ENCODE measurements at regions not wholly inside any gene's neighbourhood (a gene's known extent, or its start where the extent isn't known, plus 50 kb on each side); places are given as distances from the start of the nearest gene placed in this dataset.

GRCh38 chr11:128244871-128245270 lies 342.5 kb downstream of the ETS1 start:
- WGBS = 88% methylated on average over 5 of the region's 5 CpGs
- no peaks in the 10 kb centered on the region for H3K9me3 ChIP-seq

DNA sequence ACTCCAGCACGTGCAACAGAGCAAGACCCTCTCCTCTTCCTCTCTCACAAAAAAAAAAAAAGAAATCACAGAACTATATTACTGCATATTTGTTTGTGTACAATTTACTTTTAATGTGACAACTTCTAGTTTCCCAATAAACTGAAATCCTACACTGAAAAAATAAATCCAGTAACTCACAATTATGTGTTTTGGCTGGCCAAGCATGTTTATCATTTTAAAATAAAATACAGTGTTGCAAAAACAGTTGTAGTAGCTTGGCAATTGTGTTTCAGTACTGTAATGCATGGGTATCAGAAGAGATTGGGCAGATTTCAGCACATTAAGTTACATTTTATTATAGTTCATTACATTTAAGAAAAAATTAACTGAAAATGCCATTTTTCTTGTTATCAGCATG lies 344.9 kb downstream of the ETS1 start:
- Histone ChIP-seq H3K9me3 (no peaks in the 10 kb centered on the region), H3K4me3 (no peak overlapping the region), H3K27me3 (no peaks in the 10 kb centered on the region), H3K4me1 (no peaks in the 10 kb centered on the region), H3K27ac (no peak overlapping the region), H3K36me3 (no peaks in the 10 kb centered on the region)
- 96% methylated on average over 1 of the region's 1 CpG for WGBS
- DNase-seq (ENCODE audit: low spot score in 2 of 2) = no peak
- TF ChIP-seq POLR2AphosphoS5 (IDR thresholded peaks at IDR 0.05) = no peak
- TF ChIP-seq CTCF (IDR thresholded peaks at IDR 0.05) = no peak
- TF ChIP-seq EP300 (IDR thresholded peaks at IDR 0.05) = no peak
- no peak for TF ChIP-seq POLR2A (IDR thresholded peaks at IDR 0.05)

More at GRCh38 chr11:128244871-128245270, 342.5 kb downstream of the ETS1 start:
- Histone ChIP-seq H3K27me3 (no peaks in the 10 kb centered on the region), H3K36me3 (no peaks in the 10 kb centered on the region), H3K4me1 (no peaks in the 10 kb centered on the region), H3K27ac (no peak overlapping the region), H3K4me3 (no peak overlapping the region)
- TF ChIP-seq EP300 (IDR thresholded peaks at IDR 0.05) (no peak), CTCF (IDR thresholded peaks at IDR 0.05) (no peak), POLR2AphosphoS5 (IDR thresholded peaks at IDR 0.05) (no peak), POLR2A (IDR thresholded peaks at IDR 0.05) (no peak)
- no peak for DNase-seq (ENCODE audit: low spot score in 2 of 2)

GRCh38 chr11:128240546-128240945 lies 346.8 kb downstream of the ETS1 start:
- TF ChIP-seq EP300 (IDR thresholded peaks at IDR 0.05) (no peak), POLR2AphosphoS5 (IDR thresholded peaks at IDR 0.05) (no peak), CTCF (IDR thresholded peaks at IDR 0.05) (no peak), POLR2A (IDR thresholded peaks at IDR 0.05) (no peak)
- DNase-seq (ENCODE audit: low spot score in 2 of 2) = no peak
- no peaks in the 10 kb centered on the region for H3K27me3 ChIP-seq
- H3K27ac ChIP-seq = no peak overlapping the region
- no peak overlapping the region for H3K4me3 ChIP-seq
- no peaks in the 10 kb centered on the region for H3K36me3 ChIP-seq
- H3K4me1 ChIP-seq = peaks cover 6% of the 10 kb centered on the region
- WGBS = 48% methylated on average over 6 of the region's 6 CpGs
- H3K9me3 ChIP-seq = no peaks in the 10 kb centered on the region

DNA sequence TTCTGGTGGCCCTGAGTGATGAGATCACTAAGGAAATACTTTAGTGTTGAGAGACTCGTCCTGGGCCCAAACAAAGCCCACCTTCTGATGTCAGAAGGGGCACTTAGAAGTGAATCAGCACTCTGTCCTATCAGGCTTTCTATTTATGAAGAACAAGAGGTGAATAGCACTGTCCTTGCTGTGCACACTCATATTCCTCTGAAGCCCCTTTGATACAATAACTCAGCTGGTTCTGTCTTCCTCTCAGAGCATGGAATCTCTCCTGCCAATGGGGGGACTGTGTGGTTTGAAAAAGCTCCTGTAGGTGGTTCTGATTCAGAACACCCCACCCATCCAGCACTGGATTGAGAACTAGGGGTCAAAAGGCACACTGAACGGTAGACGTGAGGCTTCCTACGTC lies 348.1 kb downstream of the ETS1 start:
- 90% methylated on average over 4 of the region's 4 CpGs for WGBS
- TF ChIP-seq EP300 (IDR thresholded peaks at IDR 0.05) (no peak), POLR2A (IDR thresholded peaks at IDR 0.05) (no peak), CTCF (IDR thresholded peaks at IDR 0.05) (no peak), POLR2AphosphoS5 (IDR thresholded peaks at IDR 0.05) (no peak)

DNA sequence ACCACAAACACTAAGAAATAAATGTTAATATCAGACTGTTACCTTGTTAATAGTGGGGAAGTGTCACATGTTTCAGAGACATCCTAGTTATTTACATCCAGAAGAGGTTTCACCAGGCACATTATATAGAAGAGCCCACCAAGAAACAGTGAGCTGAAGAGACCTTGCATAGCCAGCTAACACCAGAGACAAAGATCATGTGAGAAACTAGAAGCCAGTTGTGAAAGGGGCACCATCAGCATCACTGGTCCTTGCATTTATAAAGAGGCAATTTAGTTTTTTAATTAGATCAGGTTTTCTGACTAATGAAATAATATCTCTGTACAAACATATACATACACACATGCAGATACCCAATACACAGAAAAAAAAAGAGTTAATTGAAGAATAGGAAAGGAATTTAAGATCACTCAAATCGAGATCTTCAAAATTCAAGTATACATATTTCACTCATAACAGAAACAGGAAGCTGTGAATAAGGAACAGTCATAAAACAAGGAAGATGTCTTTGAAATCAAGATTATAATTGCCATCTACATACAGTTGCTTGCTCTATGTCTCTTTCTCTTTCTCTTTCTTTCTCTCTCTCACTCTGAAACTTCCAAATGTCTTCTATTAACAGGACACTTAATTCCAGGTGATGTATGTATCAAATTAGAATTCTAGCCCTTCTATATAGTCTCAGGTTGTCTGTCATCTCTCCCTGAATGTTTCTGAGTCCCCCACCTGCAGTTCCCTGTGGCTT lies 348.7 kb downstream of the ETS1 start:
- no peak for TF ChIP-seq POLR2AphosphoS5 (IDR thresholded peaks at IDR 0.05)
- no peak overlapping the region for H3K27ac ChIP-seq
- 61% methylated on average over 1 of the region's 1 CpG for WGBS
- H3K27me3 ChIP-seq = no peaks in the 10 kb centered on the region
- no peaks in the 10 kb centered on the region for H3K9me3 ChIP-seq
- DNase-seq (ENCODE audit: low spot score in 2 of 2) = no peak
- H3K36me3 ChIP-seq = no peaks in the 10 kb centered on the region
- H3K4me3 ChIP-seq = no peak overlapping the region
- peaks cover 6% of the 10 kb centered on the region for H3K4me1 ChIP-seq

More for the DNA sequence above, 348.1 kb downstream of the ETS1 start:
- H3K36me3 ChIP-seq = no peaks in the 10 kb centered on the region
- peaks cover 6% of the 10 kb centered on the region for H3K4me1 ChIP-seq
- H3K9me3 ChIP-seq = no peaks in the 10 kb centered on the region
- DNase-seq (ENCODE audit: low spot score in 2 of 2) = no peak
- no peaks in the 10 kb centered on the region for H3K27me3 ChIP-seq
- no peak overlapping the region for H3K27ac ChIP-seq
- no peak overlapping the region for H3K4me3 ChIP-seq

Data from suprapubic skin (tissue), 4 donors.